Loucy (cell line): ENCODE measurements at regions not wholly inside any gene's neighbourhood (a gene's known extent, or its start where the extent isn't known, plus 50 kb on each side); places are given as distances from the start of the nearest gene placed in this dataset.

Experiments used
- H2AFZ ChIP-seq: fragments of 200-600 bp; sonication (generic); 2 replicates; pipeline ENCODE4 v1.6.0; 2016; ENCODE audit warnings: antibody characterized with exemption, mild to moderate bottlenecking, low read length, moderate library complexity
- H3F3A ChIP-seq: fragments of 200-600 bp; 2 replicates; pipeline ENCODE4 v1.6.0; 2016; ENCODE audit warnings: antibody characterized with exemption, low read depth, mild to moderate bottlenecking
- H3K27me3 ChIP-seq: fragments of 200-600 bp; sonication (generic); 2 replicates; pipeline ENCODE4 v1.6.1; 2014; ENCODE audit warnings: low read length, mild to moderate bottlenecking; ENCODE audit not compliant: insufficient read depth, poor library complexity, severe bottlenecking
- H3K36me3 ChIP-seq: fragments of 200-600 bp; sonication (generic); 2 replicates; pipeline ENCODE4 v1.6.1; 2016; ENCODE audit warnings: low read length; ENCODE audit not compliant: insufficient read depth
- H3K4me1 ChIP-seq: fragments of 200-600 bp; sonication (generic); 2 replicates; pipeline ENCODE4 v1.5.1; 2014; ENCODE audit warnings: low read length, mild to moderate bottlenecking; ENCODE audit not compliant: insufficient read depth, poor library complexity, severe bottlenecking
- H3K4me2 ChIP-seq: fragments of 200-600 bp; sonication (generic); 2 replicates; pipeline ENCODE4 v1.6.0; 2014; ENCODE audit warnings: antibody characterized with exemption, low read length, low read depth, mild to moderate bottlenecking; ENCODE audit not compliant: poor library complexity, severe bottlenecking
- H3K4me3 ChIP-seq: fragments of 200-600 bp; sonication (generic); 2 replicates; pipeline ENCODE4 v1.5.1; 2014; ENCODE audit warnings: low read length, mild to moderate bottlenecking, mixed read lengths; ENCODE audit not compliant: poor library complexity, severe bottlenecking
- H3K79me2 ChIP-seq: fragments of 200-600 bp; sonication (generic); 2 replicates; pipeline ENCODE4 v1.6.1; 2014; ENCODE audit warnings: low read length; ENCODE audit not compliant: insufficient read depth
- H3K9ac ChIP-seq: fragments of 200-600 bp; sonication (generic); 2 replicates; pipeline ENCODE4 v1.6.0; 2014; ENCODE audit warnings: mild to moderate bottlenecking, low read depth, low read length, moderate library complexity; ENCODE audit not compliant: poor library complexity, severe bottlenecking
- H3K9me2 ChIP-seq: fragments of 200-600 bp; sonication (generic); replicated peaks from 2 replicates; pipeline ENCODE4 v1.6.1; 2016; ENCODE audit warnings: low read depth, low read length, mixed read lengths
- H3K9me3 ChIP-seq: fragments of 200-600 bp; sonication (generic); 2 replicates; pipeline ENCODE4 v1.6.1; 2014; ENCODE audit warnings: mild to moderate bottlenecking, antibody characterized with exemption, low read length, low read depth; ENCODE audit not compliant: insufficient read depth
- H4K20me1 ChIP-seq: fragments of 200-600 bp; sonication (generic); 2 replicates; pipeline ENCODE4 v1.6.0; 2014; ENCODE audit warnings: antibody characterized with exemption, low read length, mild to moderate bottlenecking; ENCODE audit not compliant: insufficient read depth, poor library complexity, severe bottlenecking
- EZH2phosphoT487 ChIP-seq: fragments of 200-600 bp; IDR thresholded peaks from 2 replicates; pipeline ENCODE4 v1.6.1; 2018; ENCODE audit warnings: antibody characterized with exemption, mild to moderate bottlenecking, moderate library complexity, borderline replicate concordance
- TF ChIP-seq, protein P1 (sequence below): fragments of 200-600 bp; sonication (generic); conservative IDR thresholded peaks from 2 replicates; pipeline ENCODE4 v1.5.1; 2014; ENCODE audit warnings: mild to moderate bottlenecking, antibody characterized with exemption, low read length

DNA sequence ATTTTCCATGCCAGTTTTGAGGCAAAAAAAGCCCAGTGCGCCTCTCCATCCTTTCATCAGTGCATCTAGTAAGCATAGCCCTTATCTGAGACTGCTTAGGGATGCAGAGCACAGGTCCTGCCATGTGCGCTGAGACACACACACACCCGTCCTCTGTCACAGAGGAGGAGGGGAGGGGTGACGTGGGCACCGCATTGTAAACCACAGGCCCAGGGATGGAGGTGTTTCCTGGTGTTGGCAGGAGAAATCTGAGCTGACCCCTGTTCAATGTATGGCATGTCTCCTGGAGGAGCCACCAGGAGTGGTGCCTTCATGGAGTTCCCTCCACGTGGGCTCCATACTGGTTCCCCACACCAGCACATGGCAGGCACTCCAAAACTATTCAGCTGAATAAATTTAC, 65.8 kb upstream of the HELT start:
- Histone ChIP-seq H3K9ac (no peak overlapping the region), H3K4me2 (no peak overlapping the region), H4K20me1 (no peaks in the 10 kb centered on the region), H3K9me3 (no peaks in the 10 kb centered on the region), H3K27me3 (no peaks in the 10 kb centered on the region), H3K4me3 (no peak overlapping the region), H3K79me2 (no peaks in the 10 kb centered on the region), H3K9me2 (no peaks in the 10 kb centered on the region), H3K36me3 (no peaks in the 10 kb centered on the region), H2AFZ (no peak overlapping the region), H3K4me1 (no peaks in the 10 kb centered on the region), H3F3A (no peaks in the 10 kb centered on the region)
- no peak for TF ChIP-seq EZH2phosphoT487
- TF ChIP-seq, protein P1, sequence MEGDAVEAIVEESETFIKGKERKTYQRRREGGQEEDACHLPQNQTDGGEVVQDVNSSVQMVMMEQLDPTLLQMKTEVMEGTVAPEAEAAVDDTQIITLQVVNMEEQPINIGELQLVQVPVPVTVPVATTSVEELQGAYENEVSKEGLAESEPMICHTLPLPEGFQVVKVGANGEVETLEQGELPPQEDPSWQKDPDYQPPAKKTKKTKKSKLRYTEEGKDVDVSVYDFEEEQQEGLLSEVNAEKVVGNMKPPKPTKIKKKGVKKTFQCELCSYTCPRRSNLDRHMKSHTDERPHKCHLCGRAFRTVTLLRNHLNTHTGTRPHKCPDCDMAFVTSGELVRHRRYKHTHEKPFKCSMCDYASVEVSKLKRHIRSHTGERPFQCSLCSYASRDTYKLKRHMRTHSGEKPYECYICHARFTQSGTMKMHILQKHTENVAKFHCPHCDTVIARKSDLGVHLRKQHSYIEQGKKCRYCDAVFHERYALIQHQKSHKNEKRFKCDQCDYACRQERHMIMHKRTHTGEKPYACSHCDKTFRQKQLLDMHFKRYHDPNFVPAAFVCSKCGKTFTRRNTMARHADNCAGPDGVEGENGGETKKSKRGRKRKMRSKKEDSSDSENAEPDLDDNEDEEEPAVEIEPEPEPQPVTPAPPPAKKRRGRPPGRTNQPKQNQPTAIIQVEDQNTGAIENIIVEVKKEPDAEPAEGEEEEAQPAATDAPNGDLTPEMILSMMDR, result no peak

DNA sequence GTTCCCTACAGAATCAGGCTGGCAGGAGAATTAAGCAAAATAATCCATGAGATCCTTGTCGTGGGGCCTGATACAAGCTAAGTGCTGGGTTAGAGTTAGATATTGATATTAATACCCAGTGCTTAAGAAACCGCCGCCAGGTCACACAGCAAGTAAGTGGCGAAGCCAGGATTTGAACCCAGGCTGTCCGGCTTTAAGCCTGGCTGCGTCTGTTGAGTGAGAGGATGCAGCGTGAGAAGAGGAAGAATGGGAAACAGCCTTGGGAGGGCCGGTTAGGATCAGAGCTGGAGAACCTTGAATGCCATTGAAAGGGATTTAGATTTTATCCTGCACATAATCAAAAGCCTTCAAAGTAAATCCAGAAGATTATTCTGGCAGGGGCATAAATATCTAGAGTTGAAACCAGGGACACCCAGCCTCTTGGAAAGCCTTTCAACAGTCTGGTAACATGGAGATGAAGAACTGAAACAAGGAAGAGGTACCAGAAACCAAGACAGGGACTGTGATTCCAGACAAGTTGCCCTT, 64.8 kb upstream of the HELT start:
- Histone ChIP-seq H3K4me1 (no peaks in the 10 kb centered on the region), H3K9me3 (no peaks in the 10 kb centered on the region), H3K27me3 (no peaks in the 10 kb centered on the region), H3K4me3 (no peak overlapping the region), H3K9ac (no peak overlapping the region), H3K36me3 (no peaks in the 10 kb centered on the region), H3F3A (no peaks in the 10 kb centered on the region), H3K4me2 (no peak overlapping the region), H3K79me2 (no peaks in the 10 kb centered on the region), H2AFZ (no peak overlapping the region), H4K20me1 (no peaks in the 10 kb centered on the region), H3K9me2 (no peaks in the 10 kb centered on the region)
- TF ChIP-seq EZH2phosphoT487, result no peak
- TF ChIP-seq, protein P1, result no peak

DNA sequence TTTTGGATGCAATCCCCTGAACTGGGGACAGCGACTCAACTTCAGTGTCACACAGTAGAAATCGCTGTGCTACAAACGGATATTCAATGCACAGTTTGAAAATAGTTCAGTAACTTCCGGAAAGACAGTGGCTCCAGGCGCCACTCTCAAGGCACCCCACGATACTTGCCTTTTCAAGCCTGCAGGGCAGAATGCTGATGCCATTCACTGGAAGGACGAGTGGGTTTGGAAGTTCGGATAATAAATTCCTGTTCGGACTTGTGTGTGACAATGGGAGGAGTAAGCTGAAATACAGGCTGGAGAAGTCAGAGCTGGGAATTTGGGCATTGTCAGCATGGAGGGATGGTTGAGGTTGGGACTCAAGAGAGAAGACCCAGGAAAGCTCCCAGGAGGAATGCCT, 64.3 kb upstream of the HELT start:
- H3K36me3 ChIP-seq, result no peaks in the 10 kb centered on the region
- no peak overlapping the region for H3K4me2 ChIP-seq
- H3K4me1 ChIP-seq, result no peaks in the 10 kb centered on the region
- no peaks in the 10 kb centered on the region for H3K9me2 ChIP-seq
- TF ChIP-seq, protein P1, result no peak
- no peak for TF ChIP-seq EZH2phosphoT487
- H3K79me2 ChIP-seq, result no peaks in the 10 kb centered on the region
- no peaks in the 10 kb centered on the region for H3K9me3 ChIP-seq
- no peaks in the 10 kb centered on the region for H3K27me3 ChIP-seq
- H3K9ac ChIP-seq, result no peak overlapping the region
- H3F3A ChIP-seq, result no peaks in the 10 kb centered on the region
- H4K20me1 ChIP-seq, result no peaks in the 10 kb centered on the region
- H3K4me3 ChIP-seq, result no peak overlapping the region
- H2AFZ ChIP-seq, result no peak overlapping the region
